ENCODE measurements at regions not wholly inside any gene's neighbourhood (a gene's known extent, or its start where the extent isn't known, plus 50 kb on each side); places are given as distances from the start of the nearest gene placed in this dataset.

DNA sequence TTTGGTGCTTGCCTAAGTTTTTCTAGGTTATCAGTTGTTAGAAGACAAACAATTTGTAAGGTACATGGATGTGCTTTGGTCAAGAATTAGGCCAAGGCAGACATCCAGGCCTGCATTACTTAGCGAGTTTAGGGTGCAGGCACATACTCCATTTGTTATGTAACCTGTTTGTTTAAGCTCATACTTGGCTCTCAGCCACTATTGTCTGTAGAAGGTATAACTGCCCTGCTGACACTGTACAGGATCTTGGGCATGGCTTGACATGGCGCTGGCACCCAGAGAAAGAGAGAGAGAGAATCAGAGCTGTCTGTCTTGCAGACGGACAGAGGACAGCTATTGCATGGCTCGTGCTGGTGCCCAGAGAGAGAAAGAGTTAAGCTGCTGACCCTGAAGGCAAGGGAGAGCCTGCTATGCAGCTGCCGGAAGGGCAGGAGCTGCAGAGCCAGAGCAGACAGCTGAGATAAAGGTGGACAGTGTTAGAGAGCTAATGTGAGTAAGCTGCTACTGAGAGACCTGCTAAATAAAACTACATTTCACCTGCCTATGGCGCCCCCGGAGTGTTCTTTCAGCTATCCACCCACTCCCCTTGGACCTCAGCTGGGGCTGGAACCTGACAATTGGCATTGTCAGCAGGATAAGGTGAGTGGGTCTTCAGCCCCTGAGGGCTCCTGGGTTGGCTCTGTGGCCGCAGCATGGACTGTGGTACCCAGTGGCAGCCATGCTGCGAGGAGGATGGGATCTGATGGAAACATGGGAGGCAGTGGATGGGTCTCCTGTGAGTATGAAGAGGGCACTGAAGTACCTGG lies 120.9 kb upstream of the TMEM106B start:
- Histone ChIP-seq H3K36me3 (no peaks in the 10 kb centered on the region), H3K27ac (no peak overlapping the region), H3K27me3 (replicated peaks; ENCODE audit: insufficient read depth) (no peaks in the 10 kb centered on the region), H3K9me3 (no peaks in the 10 kb centered on the region), H3K4me1 (ENCODE audit: control insufficient read depth in 1 of 2, low read depth in 2 of 2) (no peaks in the 10 kb centered on the region), H3K4me3 (no peak overlapping the region)
- ATAC-seq (ENCODE audit: insufficient number of reproducible peaks, low FRiP score, low read depth) (no peak), DNase-seq (ENCODE audit: low spot score) (no peak)
- TF ChIP-seq CTCF (IDR thresholded peaks at IDR 0.05) = no peak

- DNase-seq (ENCODE audit: low spot score) = no peak
- Histone ChIP-seq H3K9me3 (no peaks in the 10 kb centered on the region), H3K27me3 (replicated peaks; ENCODE audit: insufficient read depth) (no peaks in the 10 kb centered on the region), H3K4me1 (ENCODE audit: control insufficient read depth in 1 of 2, low read depth in 2 of 2) (no peaks in the 10 kb centered on the region), H3K4me3 (no peak overlapping the region), H3K36me3 (no peaks in the 10 kb centered on the region), H3K27ac (no peak overlapping the region)
- no peak for ATAC-seq (ENCODE audit: insufficient number of reproducible peaks, low FRiP score, low read depth)
- TF ChIP-seq CTCF (IDR thresholded peaks at IDR 0.05) = no peak
Observed at GRCh38 chr7:12090757-12091221, 120.3 kb upstream of the TMEM106B start.

DNA sequence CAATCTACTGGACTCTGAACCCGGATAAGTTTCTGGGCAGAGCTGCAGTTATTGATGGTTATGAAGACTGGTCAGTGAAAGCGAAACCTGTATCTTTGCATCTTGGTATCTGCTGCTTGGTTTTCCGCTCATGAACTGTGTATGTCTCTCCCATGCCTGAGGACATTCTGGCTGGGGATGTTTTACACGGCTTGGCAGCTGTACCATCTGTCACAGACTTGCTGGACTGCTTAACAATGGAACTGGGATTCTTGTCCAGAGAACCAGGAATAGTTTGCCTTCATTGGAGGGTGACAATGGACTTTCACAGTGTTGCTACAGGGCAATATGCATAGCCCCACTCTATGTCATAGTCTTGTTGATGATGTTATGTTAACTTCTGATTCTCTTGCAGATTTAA lies 119.9 kb upstream of the TMEM106B start:
- Histone ChIP-seq H3K4me3 (no peak overlapping the region), H3K9me3 (no peaks in the 10 kb centered on the region), H3K27ac (no peak overlapping the region), H3K4me1 (ENCODE audit: control insufficient read depth in 1 of 2, low read depth in 2 of 2) (no peaks in the 10 kb centered on the region), H3K27me3 (replicated peaks; ENCODE audit: insufficient read depth) (no peaks in the 10 kb centered on the region), H3K36me3 (no peaks in the 10 kb centered on the region)
- TF ChIP-seq CTCF (IDR thresholded peaks at IDR 0.05) = no peak
- DNase-seq (ENCODE audit: low spot score) = no peak
- no peak for ATAC-seq (ENCODE audit: insufficient number of reproducible peaks, low FRiP score, low read depth)

- Histone ChIP-seq H3K36me3 (no peaks in the 10 kb centered on the region), H3K4me1 (ENCODE audit: control insufficient read depth in 1 of 2, low read depth in 2 of 2) (no peaks in the 10 kb centered on the region), H3K27me3 (replicated peaks; ENCODE audit: insufficient read depth) (no peaks in the 10 kb centered on the region), H3K4me3 (no peak overlapping the region), H3K9me3 (no peaks in the 10 kb centered on the region), H3K27ac (no peak overlapping the region)
- DNase-seq (ENCODE audit: low spot score) (no peak), ATAC-seq (ENCODE audit: insufficient number of reproducible peaks, low FRiP score, low read depth) (no peak)
- no peak for TF ChIP-seq CTCF (IDR thresholded peaks at IDR 0.05)
Observed at GRCh38 chr7:12092499-12093130, 118.5 kb upstream of the TMEM106B start.

DNA sequence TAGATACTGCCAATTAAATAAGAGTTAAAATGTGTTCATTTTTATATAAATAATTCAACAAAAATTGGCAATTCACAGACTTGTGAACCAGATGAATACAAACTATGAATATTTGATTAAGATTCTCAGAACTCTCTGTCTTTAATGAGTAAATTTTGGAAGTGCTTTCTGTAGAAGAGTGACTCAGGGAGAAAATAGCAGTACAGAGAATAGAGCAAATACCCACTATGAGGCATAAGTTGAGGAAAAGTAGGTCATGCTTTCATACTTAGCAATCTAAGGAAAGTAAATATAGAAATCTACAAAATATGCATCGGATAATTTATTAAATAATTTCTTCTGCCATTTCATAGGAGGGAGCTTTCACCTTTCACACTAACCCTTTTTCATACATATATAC lies 117.7 kb upstream of the TMEM106B start:
- no peaks in the 10 kb centered on the region for H3K4me1 ChIP-seq (ENCODE audit: control insufficient read depth in 1 of 2, low read depth in 2 of 2)
- TF ChIP-seq CTCF (IDR thresholded peaks at IDR 0.05) = no peak
- H3K4me3 ChIP-seq = no peak overlapping the region
- ATAC-seq (ENCODE audit: insufficient number of reproducible peaks, low FRiP score, low read depth) (no peak), DNase-seq (ENCODE audit: low spot score) (no peak)
- no peaks in the 10 kb centered on the region for H3K9me3 ChIP-seq
- no peaks in the 10 kb centered on the region for H3K36me3 ChIP-seq
- H3K27me3 ChIP-seq (replicated peaks; ENCODE audit: insufficient read depth) = no peaks in the 10 kb centered on the region
- no peak overlapping the region for H3K27ac ChIP-seq

Measured in thoracic aorta (tissue), 2 donors.